Naive thymus-derived CD4-positive, alpha-beta T cell (primary cell): ENCODE measurements at regions not wholly inside any gene's neighbourhood (a gene's known extent, or its start where the extent isn't known, plus 50 kb on each side); places are given as distances from the start of the nearest gene placed in this dataset.

Source experiments
- ATAC-seq: fragments of 150-1000 bp; cut with Tn5 transposase; 2 replicates; pipeline ENCODE4 v1.10.0; 2021; ENCODE audit warnings: mild to moderate bottlenecking, moderate library complexity
- CTCF ChIA-PET: fragments of 350-600 bp; sonication (Branson Sonifier 250); formaldehyde crosslinking; loops from one replicate; lab custom pipeline; 2021; ENCODE audit warnings: antibody characterized with exemption; lab: Charles Lee
- POLR2A ChIA-PET: fragments of 350-600 bp; sonication (Branson Sonifier 250); formaldehyde crosslinking; loops from one replicate; lab custom pipeline; 2021; ENCODE audit warnings: antibody characterized with exemption, inconsistent platforms; lab: Charles Lee
- DNase-seq, 9 donors: peaks; one replicate each; pipeline versions ENCODE4 v3.0.0 to v3.0.0-alpha.2; 2020 to 2022; ENCODE audit warnings: mixed read lengths in 1 of 9
- H3K27ac ChIP-seq: one replicate; pipeline ENCODE4 v1.7.0; 2013; ENCODE audit warnings: mild to moderate bottlenecking, low read depth, low read length, moderate library complexity
- H3K27me3 ChIP-seq, 2 donors: one replicate each; pipeline ENCODE4 v1.7.0; 2013; ENCODE audit warnings: low read length in 2 of 2, mild to moderate bottlenecking in 2 of 2, moderate library complexity in 2 of 2; ENCODE audit not compliant: control insufficient read depth in 2 of 2, insufficient read depth in 2 of 2
- H3K36me3 ChIP-seq, 3 experiments: 1 replicate in 2 of 3; 2 replicates in 1 of 3; pipeline ENCODE4 v1.7.0; 2013; ENCODE audit warnings: low read length in 3 of 3, mild to moderate bottlenecking in 3 of 3, moderate library complexity in 1 of 3; ENCODE audit not compliant: insufficient read depth in 3 of 3, control insufficient read depth in 2 of 3
- H3K4me1 ChIP-seq, 2 donors: one replicate each; pipeline ENCODE4 v1.7.0; 2013; ENCODE audit warnings: low read length in 2 of 2, mild to moderate bottlenecking in 2 of 2, moderate library complexity in 1 of 2; ENCODE audit not compliant: control insufficient read depth in 2 of 2, insufficient read depth in 2 of 2
- H3K4me3 ChIP-seq: 2 replicates; pipeline ENCODE4 v1.7.0; 2013; ENCODE audit warnings: mild to moderate bottlenecking, low read length
- H3K9me3 ChIP-seq, 3 experiments: 1 replicate in 2 of 3; 2 replicates in 1 of 3; pipeline ENCODE4 v1.7.0; 2013; ENCODE audit warnings: low read length in 3 of 3; ENCODE audit not compliant: control insufficient read depth in 2 of 3
- H3K27ac Mint-ChIP-seq, 9 donors: one replicate each; pipeline ENCODE4 v1.8.0; 2020 to 2022; ENCODE audit warnings: mixed read lengths in 9 of 9, mild to moderate bottlenecking in 8 of 9, moderate library complexity in 5 of 9, inconsistent platforms in 2 of 9
- H3K27me3 Mint-ChIP-seq, 5 donors: one replicate each; pipeline ENCODE4 v1.8.0; 2021 to 2022; ENCODE audit warnings: mixed read lengths in 5 of 5, mild to moderate bottlenecking in 1 of 5
- H3K36me3 Mint-ChIP-seq, 5 donors: one replicate each; pipeline ENCODE4 v1.8.0; 2020 to 2022; ENCODE audit warnings: mixed read lengths in 5 of 5, mild to moderate bottlenecking in 3 of 5, inconsistent platforms in 1 of 5
- H3K4me1 Mint-ChIP-seq, 7 donors: one replicate each; pipeline ENCODE4 v1.8.0; 2020 to 2022; ENCODE audit warnings: mixed read lengths in 7 of 7, mild to moderate bottlenecking in 3 of 7, inconsistent platforms in 1 of 7
- H3K4me3 Mint-ChIP-seq, 10 donors: one replicate each; pipeline ENCODE4 v1.8.0; 2020 to 2022; ENCODE audit warnings: mild to moderate bottlenecking in 10 of 10, mixed read lengths in 10 of 10, moderate library complexity in 6 of 10, inconsistent platforms in 2 of 10
- H3K9me3 Mint-ChIP-seq, 11 donors: one replicate each; pipeline ENCODE4 v1.8.0; 2020 to 2022; ENCODE audit warnings: mixed read lengths in 11 of 11, mild to moderate bottlenecking in 4 of 11, inconsistent platforms in 1 of 11, moderate library complexity in 1 of 11
- intact Hi-C, 2 donors: fragments of 100-400 bp; cut with micrococcal nuclease; formaldehyde crosslinking; loops; one replicate each; pipeline ENCODE4 v1.15.1; 2023

DNA sequence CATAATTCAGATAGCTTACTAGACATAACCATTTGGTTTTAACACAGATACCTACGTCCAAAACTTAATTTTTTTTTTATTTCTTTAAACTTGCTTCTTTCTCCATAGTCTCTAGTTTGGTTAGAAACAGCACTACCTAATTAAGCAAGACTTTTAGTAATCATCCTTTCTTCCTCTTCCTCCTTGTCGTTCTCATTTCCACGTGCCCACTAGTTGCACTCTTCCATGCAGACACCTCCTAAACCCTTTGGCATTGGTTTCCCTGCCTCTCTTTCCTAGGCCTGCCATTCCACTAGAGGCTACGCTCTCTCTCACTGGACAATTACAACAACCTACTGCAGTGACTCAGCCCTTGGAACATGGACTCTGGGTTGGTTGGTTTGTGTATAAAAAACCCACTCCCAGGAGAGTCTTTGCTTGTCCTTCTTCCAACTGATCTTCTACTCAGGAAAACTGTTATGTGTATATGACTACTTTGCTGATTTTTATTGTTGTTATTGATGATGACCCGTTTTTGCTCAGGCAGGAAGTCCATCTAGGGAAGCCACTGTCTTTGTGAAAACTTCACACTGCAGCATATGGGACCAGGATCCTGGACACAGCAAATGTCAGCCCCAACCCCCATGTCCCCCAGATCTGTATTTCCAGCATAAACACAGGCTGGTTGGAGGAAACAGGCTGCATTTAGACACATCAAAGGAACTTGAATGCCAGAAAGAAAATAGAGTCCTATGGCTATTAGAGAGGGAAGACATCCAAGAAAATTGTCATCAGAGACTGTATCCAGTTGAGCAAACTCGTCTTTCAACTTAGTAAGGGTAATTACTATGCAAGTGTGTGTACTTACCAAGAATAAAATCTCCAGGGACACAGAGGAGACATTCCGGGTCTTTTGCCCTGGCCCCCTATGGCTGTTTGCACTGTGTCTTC is 503.2 kb downstream of the GADD45G start:
- intact Hi-C loops, result no loop called here
- no peak for ATAC-seq
- H3K9me3 Mint-ChIP-seq, result peaks cover 0 to 18% (median 9%) of the 10 kb centered on the region in 11 donors
- Histone ChIP-seq H3K9me3 (no peaks in the 10 kb centered on the region), H3K36me3 (no peaks in the 10 kb centered on the region), H3K4me3 (no peak overlapping the region), H3K4me1 (no peaks in the 10 kb centered on the region), H3K27me3 (no peaks in the 10 kb centered on the region), H3K27ac (no peak overlapping the region)
- peaks cover 0 to 39% (median 0%) of the 10 kb centered on the region in 5 donors for H3K27me3 Mint-ChIP-seq
- no peak overlapping the region for H3K4me3 Mint-ChIP-seq
- peaks cover 0 to 7% (median 0%) of the 10 kb centered on the region in 5 donors for H3K36me3 Mint-ChIP-seq
- ChIA-PET POLR2A (interaction anchor here (1.1 kb wide), 1 partner anchor 10 kb away, joined by 3 read pairs; no protein-coding TSS in a partner anchor), CTCF (no interaction called here)
- no peak for DNase-seq
- peak overlapping the region in 2 of 9 donors; percentile 23 to 60 for H3K27ac Mint-ChIP-seq
- peaks cover 0 to 6% (median 0%) of the 10 kb centered on the region in 7 donors for H3K4me1 Mint-ChIP-seq

DNA sequence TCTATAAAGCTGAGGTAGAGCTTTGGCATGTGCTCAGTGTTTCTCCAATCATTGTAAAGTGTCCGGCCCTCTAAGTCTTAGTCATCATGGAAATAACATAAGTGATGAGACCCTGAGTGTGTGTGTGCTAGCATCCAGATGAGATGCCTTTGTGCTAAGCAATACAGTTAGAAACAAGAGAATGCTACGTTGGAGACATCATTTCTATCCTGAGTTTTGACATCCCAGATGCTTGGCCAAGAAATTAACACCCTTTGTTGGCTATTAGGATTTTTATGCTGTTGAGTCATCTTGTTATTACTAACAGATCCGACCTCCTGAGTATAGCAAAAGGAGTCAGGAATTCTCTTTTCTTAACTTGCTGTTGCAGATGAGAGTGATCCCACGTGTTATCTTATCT is 508.0 kb downstream of the GADD45G start:
- no peak overlapping the region for H3K4me3 Mint-ChIP-seq
- peaks cover 0 to 53% (median 6%) of the 10 kb centered on the region in 5 donors for H3K27me3 Mint-ChIP-seq
- Histone ChIP-seq H3K4me1 (no peaks in the 10 kb centered on the region), H3K27ac (no peak overlapping the region), H3K4me3 (no peak overlapping the region), H3K27me3 (no peaks in the 10 kb centered on the region), H3K9me3 (no peaks in the 10 kb centered on the region), H3K36me3 (no peaks in the 10 kb centered on the region)
- no peaks in the 10 kb centered on the region for H3K4me1 Mint-ChIP-seq
- DNase-seq (no peak), ATAC-seq (no peak)
- ChIA-PET CTCF (no interaction called here), POLR2A (no interaction called here)
- no peak overlapping the region for H3K27ac Mint-ChIP-seq
- peaks cover 0 to 18% (median 9%) of the 10 kb centered on the region in 11 donors for H3K9me3 Mint-ChIP-seq
- H3K36me3 Mint-ChIP-seq, result peaks cover 0 to 7% (median 0%) of the 10 kb centered on the region in 5 donors
- intact Hi-C loops, result no loop called here

DNA sequence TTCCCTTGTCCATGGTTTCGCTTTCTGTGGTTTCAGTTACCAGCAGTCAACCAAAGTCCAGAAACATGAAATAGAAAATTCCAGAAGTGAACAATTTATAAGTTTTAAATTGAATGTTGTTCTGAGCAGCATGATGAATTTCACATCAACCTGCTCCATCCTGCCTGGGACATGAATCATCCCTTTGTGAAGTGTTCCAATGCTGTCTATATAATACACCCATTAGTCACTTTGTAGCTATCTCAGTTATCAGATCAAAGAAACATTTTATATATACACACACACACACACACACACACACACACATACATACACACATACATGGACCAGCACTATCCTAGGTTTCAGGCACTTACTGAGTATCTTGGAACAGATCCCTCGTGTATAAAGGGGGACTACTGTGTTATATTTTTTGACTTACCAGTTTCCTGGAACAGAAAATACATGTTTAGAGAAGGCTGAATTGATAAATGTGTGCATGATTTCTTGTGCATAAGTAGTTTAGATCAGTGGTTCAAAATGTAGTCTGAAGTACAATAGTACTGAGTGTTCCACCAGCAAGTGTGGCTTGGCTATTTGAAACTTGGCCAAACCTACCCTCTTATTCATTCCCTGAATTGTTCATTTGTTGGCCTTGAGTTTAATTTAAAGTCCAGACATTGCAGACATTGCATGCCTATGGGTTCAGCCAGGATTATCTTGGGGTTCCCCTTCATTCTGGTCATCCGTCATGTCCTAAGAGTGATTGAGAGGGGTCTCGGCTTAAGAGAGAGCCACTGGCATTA is 510.0 kb downstream of the GADD45G start:
- H3K4me1 ChIP-seq, result no peaks in the 10 kb centered on the region
- no peaks in the 10 kb centered on the region for H3K27me3 ChIP-seq
- DNase-seq (no peak), ATAC-seq (no peak)
- no peaks in the 10 kb centered on the region for H3K36me3 ChIP-seq
- intact Hi-C loops, result no loop called here
- POLR2A ChIA-PET, result no interaction called here
- Mint-ChIP-seq H3K4me3 (no peak overlapping the region), H3K4me1 (no peaks in the 10 kb centered on the region), H3K9me3 (peaks cover 0 to 4% (median 2%) of the 10 kb centered on the region in 11 donors), H3K27me3 (peaks cover 0 to 48% (median 6%) of the 10 kb centered on the region in 5 donors), H3K27ac (no peak overlapping the region), H3K36me3 (peaks cover 0 to 4% (median 0%) of the 10 kb centered on the region in 5 donors)
- no peaks in the 10 kb centered on the region for H3K9me3 ChIP-seq
- no peak overlapping the region for H3K27ac ChIP-seq
- CTCF ChIA-PET, result interaction anchor here (0.6 kb wide), 1 partner anchor 13 kb away, joined by 3 read pairs; no protein-coding TSS in a partner anchor
- H3K4me3 ChIP-seq, result no peak overlapping the region

DNA sequence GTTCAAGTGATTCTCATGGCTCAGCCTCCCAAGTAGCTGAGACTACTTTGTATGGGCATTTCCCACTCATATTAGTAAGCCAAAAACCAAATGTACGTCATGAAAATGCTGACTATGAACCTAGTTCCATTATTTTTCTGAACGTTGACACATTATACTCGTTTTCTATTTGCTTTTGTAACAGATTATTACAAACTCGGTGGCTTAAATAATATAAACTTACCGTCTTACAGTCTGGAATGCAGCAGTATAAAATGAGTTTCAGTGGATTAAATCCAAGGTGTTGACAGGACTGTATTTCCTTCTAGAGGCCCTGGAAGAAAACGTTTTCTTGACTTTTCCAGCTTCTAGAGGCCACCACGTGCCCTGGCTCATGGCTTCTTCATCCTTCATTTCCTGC is 517.0 kb downstream of the GADD45G start:
- no peaks in the 10 kb centered on the region for H3K27me3 ChIP-seq
- Mint-ChIP-seq H3K4me1 (no peaks in the 10 kb centered on the region), H3K4me3 (no peak overlapping the region), H3K9me3 (peaks cover 0 to 21% (median 6%) of the 10 kb centered on the region in 11 donors), H3K27ac (no peak overlapping the region), H3K36me3 (no peaks in the 10 kb centered on the region), H3K27me3 (peaks cover 6 to 41% (median 15%) of the 10 kb centered on the region in 5 donors)
- intact Hi-C loops, result no loop called here
- no peak overlapping the region for H3K27ac ChIP-seq
- DNase-seq (no peak), ATAC-seq (no peak)
- H3K9me3 ChIP-seq, result no peaks in the 10 kb centered on the region
- CTCF ChIA-PET, result interaction anchor here (0.8 kb wide), 2 partner anchors 10 to 20 kb away, joined by 3 read pairs; no protein-coding TSS in a partner anchor
- no peak overlapping the region for H3K4me3 ChIP-seq
- no peaks in the 10 kb centered on the region for H3K36me3 ChIP-seq
- POLR2A ChIA-PET, result no interaction called here
- H3K4me1 ChIP-seq, result no peaks in the 10 kb centered on the region

DNA sequence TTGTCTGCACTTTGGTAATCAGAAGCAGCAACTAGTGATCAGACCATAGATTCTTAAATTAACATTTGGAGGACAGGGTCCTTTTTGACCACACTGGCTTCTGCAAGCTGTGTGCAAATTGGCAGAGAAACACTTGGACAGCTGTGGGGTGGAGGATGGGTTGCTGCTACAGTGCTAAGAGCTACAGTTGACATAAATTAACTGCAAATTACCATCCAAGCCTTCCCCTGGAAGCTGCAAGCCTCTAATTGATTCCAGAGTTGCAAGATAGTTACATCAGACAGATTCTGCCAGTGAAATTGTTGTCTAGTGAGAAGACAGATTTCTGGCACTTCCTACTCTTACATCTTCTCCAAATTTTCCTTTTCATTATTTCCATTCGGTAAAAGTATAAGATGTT is 517.7 kb downstream of the DIRAS2 start:
- no peak overlapping the region for H3K4me3 Mint-ChIP-seq
- no peaks in the 10 kb centered on the region for H3K4me1 ChIP-seq
- H3K27me3 Mint-ChIP-seq, result peaks cover 21 to 37% (median 28%) of the 10 kb centered on the region in 5 donors
- ChIA-PET POLR2A (no interaction called here), CTCF (no interaction called here)
- H3K36me3 Mint-ChIP-seq, result no peaks in the 10 kb centered on the region
- H3K9me3 ChIP-seq, result no peaks in the 10 kb centered on the region
- intact Hi-C loops, result no loop called here
- H3K36me3 ChIP-seq, result no peaks in the 10 kb centered on the region
- no peaks in the 10 kb centered on the region for H3K4me1 Mint-ChIP-seq
- no peaks in the 10 kb centered on the region for H3K27me3 ChIP-seq
- no peak overlapping the region for H3K27ac Mint-ChIP-seq
- H3K4me3 ChIP-seq, result no peak overlapping the region
- ATAC-seq, result no peak
- no peak for DNase-seq
- H3K27ac ChIP-seq, result no peak overlapping the region
- H3K9me3 Mint-ChIP-seq, result peaks cover 0 to 21% (median 6%) of the 10 kb centered on the region in 11 donors

DNA sequence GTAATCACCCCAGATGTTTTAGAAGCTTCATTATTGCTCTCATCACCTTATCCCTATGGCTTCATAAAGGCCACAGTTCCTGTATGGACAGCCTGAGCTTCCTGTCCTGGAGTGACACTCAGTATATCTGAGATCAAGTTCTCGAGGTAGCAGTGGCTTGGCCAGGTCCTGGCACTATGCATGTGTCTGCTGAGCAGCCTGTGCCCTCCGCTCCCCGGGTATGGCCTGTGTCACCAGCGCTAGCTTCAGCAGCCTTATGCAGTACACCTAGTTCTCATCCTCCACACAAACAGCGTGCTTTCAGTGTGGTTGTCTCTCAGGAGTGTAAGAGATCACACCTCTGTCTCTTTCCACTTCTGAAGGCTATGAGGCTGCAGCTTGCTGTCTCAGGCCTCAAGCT is 514.7 kb downstream of the DIRAS2 start:
- CTCF ChIA-PET, result no interaction called here
- peaks cover 28 to 39% (median 33%) of the 10 kb centered on the region in 5 donors for H3K27me3 Mint-ChIP-seq
- POLR2A ChIA-PET, result no interaction called here
- no peaks in the 10 kb centered on the region for H3K36me3 Mint-ChIP-seq
- no peaks in the 10 kb centered on the region for H3K9me3 ChIP-seq
- H3K4me1 Mint-ChIP-seq, result no peaks in the 10 kb centered on the region
- H3K27ac Mint-ChIP-seq, result no peak overlapping the region
- H3K9me3 Mint-ChIP-seq, result peaks cover 0 to 21% (median 6%) of the 10 kb centered on the region in 11 donors
- no peaks in the 10 kb centered on the region for H3K4me1 ChIP-seq
- no peak for DNase-seq
- no peak for ATAC-seq
- no peaks in the 10 kb centered on the region for H3K27me3 ChIP-seq
- H3K27ac ChIP-seq, result no peak overlapping the region
- no peak overlapping the region for H3K4me3 ChIP-seq
- no peaks in the 10 kb centered on the region for H3K36me3 ChIP-seq
- intact Hi-C loops, result no loop called here
- H3K4me3 Mint-ChIP-seq, result no peak overlapping the region
